ENCODE measurements at regions not wholly inside any gene's neighbourhood (a gene's known extent, or its start where the extent isn't known, plus 50 kb on each side); places are given as distances from the start of the nearest gene placed in this dataset.

DNA sequence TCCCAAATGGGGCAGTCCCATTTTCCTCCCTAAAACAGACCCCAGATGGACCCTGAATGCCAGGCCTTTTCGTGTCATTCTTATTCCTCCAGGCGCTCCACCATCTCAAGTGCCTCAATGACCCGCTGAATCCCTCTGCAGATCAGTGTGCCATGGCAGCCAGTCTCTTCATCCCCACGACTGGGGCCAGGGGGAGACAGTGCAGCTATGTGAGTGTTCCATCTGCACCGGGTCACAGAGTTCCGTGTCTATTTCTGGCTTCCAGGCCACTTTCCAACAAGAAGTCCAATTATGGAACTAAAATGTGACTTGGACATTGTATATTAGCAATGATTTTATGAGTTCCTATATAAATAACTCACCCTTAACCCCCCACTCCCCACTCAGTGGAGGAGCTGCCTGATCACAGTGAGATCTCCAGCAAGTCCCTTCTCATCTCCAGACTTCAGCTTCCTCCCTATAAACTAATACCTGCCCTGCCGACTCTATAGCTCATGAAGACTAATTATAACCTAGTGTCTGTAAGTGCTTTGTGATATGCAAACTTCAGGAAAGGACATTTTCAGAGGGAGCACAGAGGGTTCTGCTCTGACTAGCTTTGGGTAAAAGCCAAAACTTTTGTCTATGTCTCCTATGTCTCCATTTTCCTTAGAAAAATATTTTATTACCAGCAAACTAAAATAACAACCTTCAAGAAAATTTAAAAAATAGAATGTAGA is 56.3 kb upstream of the NFASC start:
- TF ChIP-seq, protein P1, sequence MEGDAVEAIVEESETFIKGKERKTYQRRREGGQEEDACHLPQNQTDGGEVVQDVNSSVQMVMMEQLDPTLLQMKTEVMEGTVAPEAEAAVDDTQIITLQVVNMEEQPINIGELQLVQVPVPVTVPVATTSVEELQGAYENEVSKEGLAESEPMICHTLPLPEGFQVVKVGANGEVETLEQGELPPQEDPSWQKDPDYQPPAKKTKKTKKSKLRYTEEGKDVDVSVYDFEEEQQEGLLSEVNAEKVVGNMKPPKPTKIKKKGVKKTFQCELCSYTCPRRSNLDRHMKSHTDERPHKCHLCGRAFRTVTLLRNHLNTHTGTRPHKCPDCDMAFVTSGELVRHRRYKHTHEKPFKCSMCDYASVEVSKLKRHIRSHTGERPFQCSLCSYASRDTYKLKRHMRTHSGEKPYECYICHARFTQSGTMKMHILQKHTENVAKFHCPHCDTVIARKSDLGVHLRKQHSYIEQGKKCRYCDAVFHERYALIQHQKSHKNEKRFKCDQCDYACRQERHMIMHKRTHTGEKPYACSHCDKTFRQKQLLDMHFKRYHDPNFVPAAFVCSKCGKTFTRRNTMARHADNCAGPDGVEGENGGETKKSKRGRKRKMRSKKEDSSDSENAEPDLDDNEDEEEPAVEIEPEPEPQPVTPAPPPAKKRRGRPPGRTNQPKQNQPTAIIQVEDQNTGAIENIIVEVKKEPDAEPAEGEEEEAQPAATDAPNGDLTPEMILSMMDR (optimal IDR thresholded peaks at IDR 0.05 in 1 of 3, IDR thresholded peaks at IDR 0.05 in 1 of 3, conservative IDR thresholded peaks at IDR 0.05 in 1 of 3; ENCODE audit: extremely low read depth in 1 of 3, insufficient read depth in 2 of 3, low read length in 3 of 3): no peak
- no peak for TF ChIP-seq EZH2 (IDR thresholded peaks at IDR 0.05; ENCODE audit: low read length)

All from keratinocyte (primary cell).